NCI-H146 (cell line): ENCODE measurements at regions not wholly inside any gene's neighbourhood (a gene's known extent, or its start where the extent isn't known, plus 50 kb on each side); places are given as distances from the start of the nearest gene placed in this dataset.
"Not testable (repeated sequence)": the region's sequence is repeated elsewhere in the genome, so short reads cannot be mapped to it uniquely, and the experiment has no call there.

Experiments
- DNase-seq: peaks from one replicate; lab custom pipeline; 2025; lab: John Stamatoyannopoulos, UW

DNA sequence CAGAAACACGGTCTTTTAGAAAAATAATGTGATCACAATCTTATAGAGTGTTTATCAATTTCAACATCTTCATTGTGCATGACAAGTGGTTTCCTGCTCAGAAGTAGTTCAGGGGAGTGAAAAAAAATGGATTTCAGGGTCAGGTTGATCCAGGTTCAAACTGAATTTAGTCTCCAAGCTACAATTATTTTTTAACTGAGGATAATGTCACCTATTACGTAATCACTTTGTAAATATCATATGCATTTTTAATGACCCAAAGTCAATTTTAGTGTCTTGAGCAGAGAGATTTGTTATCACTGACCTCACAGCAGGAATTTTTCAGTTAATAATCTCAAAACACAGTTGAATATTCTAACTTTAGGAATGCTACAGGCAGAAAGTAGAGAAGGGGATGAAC, 627.2 kb upstream of the LUZP2 start:
- DNase-seq, result no peak

DNA sequence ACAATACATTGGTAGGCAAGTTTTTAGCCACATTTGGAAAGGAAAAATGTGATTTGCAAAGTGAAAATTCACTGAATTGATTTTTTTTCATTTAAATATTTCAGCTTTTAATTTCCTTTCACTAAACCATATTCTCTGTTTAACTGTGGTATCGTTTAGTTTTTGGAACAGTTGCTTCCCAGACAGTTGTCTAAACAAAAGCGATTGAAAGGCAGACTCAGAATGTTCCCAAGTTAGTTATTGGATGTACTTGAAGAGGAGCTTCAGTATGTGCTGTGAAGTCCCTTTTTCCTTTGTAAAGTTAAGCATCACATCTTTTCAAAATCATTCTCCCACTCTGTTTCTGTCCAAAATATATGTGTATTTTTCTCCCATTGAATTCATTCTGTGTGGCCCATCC, 623.4 kb upstream of the LUZP2 start:
- no peak for DNase-seq

DNA sequence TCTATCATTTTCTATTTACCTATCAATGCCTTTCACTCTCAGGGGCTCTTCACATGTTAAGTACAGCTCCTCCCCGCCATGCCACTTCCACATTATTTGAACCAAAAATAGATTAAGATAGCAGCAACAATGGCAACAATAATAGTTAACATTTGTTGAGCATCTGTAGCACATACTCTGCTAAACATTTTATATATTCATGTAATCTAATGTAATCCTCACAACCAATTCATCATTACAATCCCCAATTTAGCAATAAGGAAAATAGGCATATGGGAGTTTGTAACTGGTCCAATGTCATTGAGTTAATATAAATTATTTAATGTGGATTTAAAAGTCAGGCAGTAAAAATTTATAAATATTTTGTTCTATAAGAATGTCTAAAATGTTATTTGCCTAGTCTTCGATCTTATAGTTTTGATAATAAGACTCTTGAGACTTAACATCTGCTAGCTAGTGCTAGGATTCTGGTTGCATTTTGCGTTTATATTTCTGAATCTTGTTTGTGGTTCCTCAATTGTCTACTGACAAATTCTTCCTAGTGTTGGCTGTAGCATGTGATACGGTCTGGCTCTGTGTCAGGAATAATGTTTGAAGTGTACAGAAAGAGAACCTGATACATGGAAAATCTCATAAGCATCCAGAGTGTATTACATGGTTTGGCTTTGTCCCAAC, 621.5 kb upstream of the LUZP2 start:
- no peak for DNase-seq

DNA sequence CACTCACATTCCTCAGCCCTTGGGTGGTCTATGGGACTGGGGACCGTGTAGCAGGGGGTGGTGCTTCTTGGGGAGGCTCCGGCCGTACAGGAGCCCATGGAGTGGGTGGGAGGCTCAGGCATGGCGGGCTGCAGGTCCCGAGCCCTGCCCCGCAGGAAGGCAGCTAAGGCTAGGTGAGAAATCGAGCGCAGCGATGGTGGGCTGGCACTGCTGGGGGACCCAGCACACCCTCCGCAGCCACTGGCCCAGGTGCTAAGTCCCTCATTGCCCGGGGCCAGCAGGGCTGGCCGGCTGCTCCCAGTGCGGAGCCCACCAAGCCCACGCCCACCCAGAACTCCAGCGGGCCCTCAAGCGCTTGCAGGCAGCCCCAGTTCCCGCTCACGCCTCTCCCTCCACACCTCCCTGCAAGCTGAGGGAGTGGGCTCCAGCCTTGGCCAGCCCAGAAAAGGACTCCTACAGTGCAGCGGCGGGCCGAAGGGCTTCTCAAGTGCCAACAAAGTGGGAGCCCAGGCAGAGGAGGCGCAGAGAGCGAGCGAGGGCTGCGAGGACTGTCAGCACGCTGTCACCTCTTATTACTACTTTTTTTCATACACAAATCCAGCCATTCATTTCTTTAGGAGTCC, 613.3 kb upstream of the LUZP2 start:
- not testable (repeated sequence) for DNase-seq

DNA sequence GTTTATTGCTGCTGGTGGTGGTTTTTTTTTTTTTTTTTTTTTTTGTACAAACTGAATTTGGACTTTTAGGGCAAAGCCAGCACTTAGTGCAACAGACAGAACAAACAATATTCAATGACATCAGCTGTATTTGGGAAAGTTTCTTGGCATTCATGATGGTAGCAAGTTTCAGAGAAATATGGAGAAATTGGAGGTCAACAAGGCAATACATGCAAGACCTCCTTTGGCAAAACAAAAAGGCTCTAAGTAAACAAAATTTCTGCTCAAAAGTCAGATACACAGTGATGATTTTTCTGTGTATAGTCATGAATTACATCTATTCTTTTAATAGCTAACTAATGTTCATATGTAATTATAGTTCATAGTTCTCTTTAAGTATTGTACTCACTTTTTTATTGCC, 612.5 kb upstream of the LUZP2 start:
- DNase-seq, result no peak

DNA sequence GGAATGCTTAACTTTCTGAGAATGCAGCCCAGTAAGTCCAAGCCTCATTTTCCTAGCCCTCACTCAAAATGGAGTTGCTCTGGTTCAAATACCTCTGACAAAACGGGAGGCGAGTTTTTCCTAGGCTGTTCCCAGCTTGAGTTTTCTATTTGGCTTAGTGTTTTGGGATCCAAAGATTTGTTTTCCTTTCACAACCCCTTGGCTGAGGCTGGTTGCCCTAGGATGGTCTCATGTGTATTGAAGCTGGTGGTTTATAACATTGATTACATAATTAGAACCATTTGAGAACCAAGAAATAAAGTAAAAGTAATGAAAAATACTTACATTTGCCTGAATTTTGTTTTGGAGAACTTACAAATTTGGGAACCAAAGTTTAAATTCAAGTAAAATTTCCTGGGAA, 611.1 kb upstream of the LUZP2 start:
- DNase-seq, result no peak

DNA sequence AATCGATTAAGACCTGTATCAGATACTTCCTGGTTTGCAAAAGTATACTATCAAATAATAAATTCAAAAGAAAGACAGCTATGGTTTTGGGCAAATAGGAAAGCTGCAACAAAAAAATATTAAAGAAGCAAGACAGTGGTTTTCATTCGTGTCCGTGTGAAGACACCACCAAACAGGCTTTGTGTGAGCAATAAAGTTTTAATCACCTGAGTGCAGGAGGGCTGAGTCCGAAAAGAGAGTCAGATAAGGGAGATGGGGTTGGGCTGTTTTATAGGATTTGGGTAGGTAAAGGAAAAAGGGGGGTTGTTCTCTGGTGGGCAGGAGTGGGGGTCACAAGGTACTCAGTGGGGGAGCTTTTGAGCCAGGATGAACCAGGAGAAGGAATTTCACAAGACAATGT, 609.7 kb upstream of the LUZP2 start:
- DNase-seq, result not testable (repeated sequence)

DNA sequence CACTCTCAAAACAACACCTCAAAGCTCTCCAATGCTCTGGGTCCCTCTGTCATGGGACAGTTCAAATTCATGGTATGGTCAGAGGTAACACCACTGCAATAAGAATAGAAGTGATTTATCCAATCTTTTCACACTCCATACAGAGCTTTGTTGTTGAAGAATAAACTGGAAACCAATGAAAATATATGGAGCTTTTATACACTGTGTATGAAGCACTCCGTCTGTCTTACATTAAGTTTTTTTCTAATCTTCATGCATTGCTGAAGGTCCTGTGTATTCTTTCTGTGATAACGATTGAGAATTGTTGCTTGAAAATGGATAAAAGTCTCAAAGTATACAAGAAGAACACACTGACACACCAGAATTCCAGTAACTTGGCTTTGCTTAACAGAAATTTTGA, 603.7 kb upstream of the LUZP2 start:
- no peak for DNase-seq

DNA sequence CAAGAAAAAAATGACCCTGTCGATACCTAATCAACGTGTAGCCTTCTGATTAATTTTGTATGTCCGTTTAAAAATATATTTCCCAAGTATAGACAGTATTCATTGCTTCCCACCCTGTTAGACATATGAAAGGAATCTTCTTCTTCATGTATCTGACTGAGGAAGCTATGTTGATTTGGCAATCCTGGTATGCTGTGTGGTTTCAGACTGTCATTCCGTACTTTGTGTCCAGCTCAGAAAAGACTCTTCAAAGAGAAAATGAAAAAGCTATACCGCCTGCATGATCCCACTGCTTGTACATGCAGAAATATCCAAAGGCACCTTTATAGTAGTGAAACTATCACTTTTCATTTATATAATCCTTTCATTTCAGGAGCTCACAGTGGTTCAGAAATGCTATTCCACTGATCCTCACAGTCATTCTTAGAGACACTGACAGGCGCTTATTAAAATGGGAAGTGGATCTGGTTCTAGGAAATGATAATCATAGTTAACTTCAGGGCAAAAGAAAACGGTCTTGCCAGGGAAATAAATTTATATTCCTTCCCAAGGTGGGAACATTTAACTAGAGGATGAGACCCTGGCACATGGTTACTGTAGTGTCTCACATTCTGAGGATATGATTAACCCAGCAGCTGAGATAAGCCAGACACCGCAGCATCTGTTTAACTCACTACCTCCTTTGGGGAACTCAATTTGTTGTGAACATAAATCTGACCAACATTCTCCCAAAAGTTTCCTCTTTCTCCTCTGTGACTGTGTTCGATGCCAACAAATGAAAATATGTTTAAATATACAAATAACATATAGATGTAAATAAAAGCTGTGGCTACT, 599.2 kb upstream of the LUZP2 start:
- DNase-seq, result no peak

DNA sequence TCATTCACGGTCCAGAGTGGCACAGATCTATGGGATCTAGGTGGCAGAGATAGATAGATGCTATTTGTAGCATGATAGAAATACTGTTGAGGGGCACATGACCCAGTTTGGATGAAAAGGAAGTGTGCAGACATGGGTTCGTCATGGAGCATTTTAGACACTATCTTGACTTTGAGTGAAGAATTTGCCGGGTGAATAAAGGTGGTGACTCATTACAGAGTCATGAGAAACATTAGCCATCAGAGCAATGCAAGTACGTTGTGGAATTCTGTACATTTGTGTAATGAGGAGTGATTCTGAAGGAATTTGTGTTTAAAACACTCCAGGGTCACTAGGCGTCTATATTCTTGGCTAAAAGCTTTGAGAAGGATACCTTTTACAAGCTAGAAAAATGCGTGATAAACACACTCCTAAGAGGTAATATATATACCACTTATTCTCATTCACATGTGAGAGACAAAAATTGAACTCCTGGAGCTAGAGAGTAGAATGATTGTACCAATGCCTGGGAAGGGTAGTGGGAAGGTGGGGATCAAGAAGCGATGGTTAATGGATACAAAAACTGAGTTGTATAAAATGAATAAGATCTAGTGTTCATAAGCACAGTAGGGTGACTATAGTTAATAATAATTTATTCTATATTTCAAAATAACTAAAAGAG, 593.7 kb upstream of the LUZP2 start:
- no peak for DNase-seq

DNA sequence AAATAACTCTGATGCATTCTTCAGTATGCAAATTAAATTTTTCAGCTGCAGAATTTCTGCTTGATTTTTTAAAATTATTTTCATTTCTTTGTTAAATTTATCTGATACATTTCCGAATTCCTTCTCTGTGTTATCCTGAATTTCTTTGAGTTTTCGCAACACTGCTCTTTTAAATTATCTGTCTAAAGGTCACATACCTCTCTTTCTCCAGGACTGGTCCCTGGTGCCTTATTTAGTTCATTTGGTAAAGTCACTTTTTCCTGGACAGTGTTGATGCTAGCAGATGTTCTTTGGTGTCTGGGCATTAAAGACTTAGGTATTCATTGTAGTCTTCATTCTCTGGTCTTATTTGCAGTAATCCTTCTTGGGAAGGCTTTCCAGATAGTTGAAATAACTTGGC, 577.4 kb upstream of the LUZP2 start:
- DNase-seq, result no peak

DNA sequence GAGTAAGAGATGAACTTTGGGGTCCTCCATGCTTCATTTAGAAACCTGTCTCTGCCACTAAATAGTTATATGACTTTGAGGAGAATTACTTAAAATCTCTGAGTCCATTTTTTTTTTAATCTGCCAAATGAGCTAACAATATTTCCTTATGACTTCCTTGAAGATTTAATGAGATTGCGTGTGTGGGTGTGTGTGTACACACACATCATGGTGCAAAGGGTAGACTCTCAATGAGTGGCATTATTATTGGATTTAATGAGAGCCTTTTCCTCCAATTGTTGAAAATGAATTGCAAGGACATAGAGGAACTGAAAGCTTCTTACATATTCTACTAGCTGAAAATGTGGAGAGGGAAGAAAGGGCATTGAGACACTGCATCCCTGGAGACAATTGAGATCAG, 573.5 kb upstream of the LUZP2 start:
- DNase-seq, result no peak

DNA sequence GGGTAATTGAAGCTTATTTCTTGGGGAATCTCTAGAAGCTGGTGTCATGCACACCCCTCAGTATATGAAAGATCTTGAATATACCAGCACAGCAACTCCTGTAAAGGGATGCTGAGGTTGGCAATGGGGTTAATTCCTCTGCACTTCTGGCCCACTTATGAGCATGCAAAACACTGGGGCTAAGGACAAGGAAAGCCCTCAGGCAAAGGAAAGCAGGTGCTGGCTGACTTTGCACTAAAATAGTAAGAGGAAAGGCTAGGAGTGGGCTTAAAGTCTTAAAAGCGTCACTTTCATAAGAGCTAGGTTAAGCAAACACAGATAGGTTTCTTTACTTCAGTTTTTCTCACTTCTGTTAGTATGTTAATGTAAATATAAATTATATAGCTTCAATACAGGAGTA, 572.6 kb upstream of the LUZP2 start:
- DNase-seq, result no peak

DNA sequence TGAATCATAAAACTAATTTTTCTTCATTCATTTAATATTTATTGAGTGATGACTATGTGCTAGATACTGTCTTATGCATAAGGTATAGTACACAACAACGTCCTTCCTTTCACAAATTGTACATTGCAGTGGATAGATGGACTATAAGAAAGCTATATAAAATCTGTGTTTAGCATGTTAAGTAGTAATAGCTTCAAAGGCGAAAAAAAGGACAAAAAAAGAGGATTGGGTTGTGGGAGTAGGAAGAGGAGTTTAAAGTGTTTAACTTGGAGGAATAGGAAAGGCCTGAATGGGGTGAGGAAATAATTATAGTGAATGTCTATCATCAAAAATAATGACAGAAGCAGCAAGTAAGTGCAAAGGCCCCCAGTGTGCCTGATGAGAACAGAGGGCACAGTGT, 565.4 kb upstream of the LUZP2 start:
- no peak for DNase-seq

DNA sequence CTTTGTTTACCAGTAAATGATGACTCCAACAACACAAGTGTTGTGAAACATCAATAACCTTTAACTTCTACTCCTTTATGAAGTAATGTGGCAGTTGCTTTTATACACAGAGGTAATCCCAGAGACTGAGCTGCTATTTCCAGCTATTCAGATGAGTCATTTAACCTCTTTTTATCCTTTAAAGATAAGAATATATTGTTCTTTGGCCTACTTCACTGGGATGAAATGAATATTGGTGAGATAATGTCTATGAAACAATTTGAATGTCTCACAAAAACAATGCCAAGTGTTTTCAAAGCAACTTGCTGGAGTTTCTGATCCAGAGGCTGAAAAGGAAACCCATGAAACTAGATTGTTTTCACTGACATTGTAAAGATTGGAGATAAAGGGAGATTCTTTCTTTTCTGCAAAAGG, 564.4 kb upstream of the LUZP2 start:
- no peak for DNase-seq

DNA sequence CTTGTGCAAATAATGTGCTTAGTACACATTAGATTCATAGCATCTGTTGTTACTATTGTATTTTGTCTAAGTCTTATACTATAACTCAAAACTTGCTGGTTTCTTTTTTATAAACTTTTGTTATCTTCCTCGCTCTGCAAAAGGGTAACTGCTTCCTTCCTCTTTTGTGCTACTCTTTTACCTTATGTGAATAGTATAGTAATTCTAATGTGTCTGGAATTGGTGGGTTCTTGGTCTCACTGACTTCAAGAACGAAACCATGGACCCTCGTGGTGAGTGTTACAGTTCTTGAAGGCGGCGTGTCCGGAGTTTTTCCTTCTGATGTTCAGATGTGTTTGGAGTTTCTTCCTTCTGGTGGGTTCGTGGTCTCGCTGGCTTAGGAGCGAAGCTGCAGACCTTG, 563.1 kb upstream of the LUZP2 start:
- no peak for DNase-seq

DNA sequence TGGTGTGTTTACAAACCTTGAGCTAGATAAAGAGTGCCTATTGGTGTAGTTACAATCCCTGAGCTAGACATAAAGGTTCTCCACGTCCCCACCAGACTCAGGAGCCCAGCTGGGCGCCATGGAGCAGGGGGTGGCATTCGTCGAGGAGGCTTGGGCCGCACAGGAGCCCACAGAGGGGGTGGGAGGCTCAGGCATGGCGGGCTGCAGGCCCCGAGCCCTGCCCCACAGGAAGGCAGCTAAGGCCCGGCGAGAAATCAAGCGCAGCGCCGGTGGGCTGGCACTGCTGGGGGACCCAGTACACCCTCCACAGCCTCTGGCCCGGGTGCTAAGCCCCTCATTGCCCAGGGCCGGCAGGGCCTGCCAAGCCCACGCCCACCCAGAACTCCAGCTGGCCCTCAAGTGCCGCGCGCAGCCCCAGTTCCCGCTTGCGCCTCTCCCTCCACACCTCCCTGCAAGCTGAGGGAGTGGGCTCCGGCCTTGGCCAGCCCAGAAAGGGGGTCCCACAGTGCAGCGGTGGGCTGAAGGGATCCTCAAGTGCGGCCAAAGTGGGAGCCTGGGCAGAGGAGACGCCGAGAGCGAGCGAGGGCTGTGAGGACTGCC, 562.1 kb upstream of the LUZP2 start:
- DNase-seq, result not testable (repeated sequence)

DNA sequence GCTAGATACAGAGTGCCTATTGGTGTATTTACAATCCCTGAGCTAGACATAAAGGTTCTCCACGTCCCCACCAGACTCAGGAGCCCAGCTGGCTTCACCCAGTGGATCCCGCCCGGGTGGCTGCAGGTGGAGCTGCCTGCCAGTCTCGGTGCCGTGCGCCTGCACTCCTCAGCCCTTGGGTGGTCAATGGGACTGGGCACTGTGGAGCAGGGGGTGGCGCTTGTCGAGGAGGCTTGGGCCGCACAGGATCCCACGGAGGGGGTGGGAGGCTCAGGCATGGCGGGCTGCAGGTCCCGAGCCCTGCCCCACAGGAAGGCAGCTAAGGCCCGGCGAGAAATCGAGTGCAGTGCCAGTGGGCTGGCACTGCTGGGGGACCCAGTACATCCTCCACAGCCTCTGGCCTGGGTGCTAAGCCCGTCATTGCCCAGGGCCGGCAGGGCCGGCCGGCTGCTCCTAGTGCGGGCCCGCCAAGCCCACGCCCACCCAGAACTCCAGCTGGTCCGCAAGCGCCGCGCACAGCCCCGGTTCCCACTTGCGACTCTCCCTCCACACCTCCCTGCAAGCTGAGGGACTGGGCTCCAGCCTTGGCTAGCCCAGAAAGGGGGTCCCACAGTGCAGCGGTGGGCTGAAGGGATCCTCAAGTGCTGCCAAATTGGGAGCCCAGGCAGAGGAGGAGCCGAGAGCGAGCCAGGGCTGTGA, 554.6 kb upstream of the LUZP2 start:
- DNase-seq, result not testable (repeated sequence)

DNA sequence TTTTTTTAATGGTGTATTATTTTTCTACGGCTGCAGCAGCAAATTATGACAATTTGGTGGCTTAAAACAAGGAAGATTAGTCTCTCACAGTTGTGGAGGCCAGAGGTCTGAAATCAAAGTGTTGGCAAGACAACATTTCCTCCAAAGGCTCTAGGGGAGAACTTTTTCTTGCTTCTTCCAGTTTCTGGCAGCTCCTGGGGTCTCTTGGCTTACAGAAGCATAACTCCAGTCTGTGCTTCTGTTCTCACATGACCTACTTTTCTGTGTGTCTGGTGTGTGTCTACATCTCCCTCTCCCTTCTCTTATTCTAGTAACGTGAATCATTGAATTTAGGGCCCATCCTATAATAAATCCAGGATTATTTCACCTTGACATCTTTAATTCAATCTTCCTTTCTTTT, 551.9 kb upstream of the LUZP2 start:
- no peak for DNase-seq

DNA sequence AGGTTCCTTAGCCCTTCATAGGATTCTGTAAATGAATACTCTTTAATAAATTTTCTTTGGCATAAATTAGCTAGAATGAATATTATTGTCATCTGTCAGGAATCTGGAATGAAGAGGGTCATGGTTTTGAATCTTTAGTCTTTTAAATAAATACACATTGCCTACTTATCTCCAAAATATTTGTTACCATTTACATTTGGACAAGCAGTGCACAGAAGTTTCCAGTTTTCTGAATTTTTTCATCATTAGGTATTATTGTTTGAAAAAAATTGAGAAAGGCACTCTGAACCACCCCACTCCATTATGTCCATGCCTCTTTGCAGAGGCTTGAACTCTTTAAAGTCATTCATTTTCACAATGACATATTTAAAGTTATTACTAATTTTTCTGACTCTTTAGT, 549.0 kb upstream of the LUZP2 start:
- DNase-seq, result no peak

DNA sequence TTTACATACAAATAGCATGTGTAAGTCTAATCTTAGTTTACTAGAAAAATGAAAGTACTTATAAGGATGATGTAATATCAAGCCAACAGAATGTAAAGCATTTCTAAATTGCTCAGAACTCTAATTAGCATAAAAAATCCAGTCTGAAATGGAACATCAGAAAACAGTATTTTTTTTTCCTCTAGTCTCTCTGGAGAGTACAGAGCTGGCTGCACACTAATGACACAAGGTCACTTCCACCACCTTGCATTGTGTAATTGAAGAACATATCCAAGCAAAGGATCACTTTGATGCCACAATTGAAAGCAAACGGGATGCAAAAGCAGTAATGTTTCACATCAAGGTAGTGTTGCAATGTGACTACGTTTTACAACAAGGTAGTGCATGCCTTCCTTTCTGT, 548.0 kb upstream of the LUZP2 start:
- DNase-seq, result no peak
